ENCODE measurements at regions not wholly inside any gene's neighbourhood (a gene's known extent, or its start where the extent isn't known, plus 50 kb on each side); places are given as distances from the start of the nearest gene placed in this dataset.

DNA sequence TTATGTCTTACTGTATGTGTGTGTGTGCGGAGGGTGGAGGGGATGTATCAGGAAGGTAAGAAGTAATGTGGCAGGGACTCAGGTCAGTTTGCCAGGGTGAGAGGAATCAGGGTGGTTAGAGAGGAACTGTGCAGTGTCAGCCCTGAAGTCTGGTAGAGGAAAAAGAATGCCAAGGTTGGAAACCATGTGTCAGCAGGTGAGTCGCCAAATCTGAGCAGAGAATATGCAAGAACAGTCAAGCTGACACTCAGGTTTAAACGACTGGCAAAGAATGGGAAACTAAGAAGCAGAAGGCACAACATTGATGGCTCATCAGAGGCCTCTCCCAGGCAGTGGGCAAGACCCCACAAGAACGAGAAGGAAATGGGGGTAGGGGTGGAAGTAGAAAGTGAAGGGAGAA lies 107.5 kb upstream of the TBX18 start:
- TF ChIP-seq, protein P1, sequence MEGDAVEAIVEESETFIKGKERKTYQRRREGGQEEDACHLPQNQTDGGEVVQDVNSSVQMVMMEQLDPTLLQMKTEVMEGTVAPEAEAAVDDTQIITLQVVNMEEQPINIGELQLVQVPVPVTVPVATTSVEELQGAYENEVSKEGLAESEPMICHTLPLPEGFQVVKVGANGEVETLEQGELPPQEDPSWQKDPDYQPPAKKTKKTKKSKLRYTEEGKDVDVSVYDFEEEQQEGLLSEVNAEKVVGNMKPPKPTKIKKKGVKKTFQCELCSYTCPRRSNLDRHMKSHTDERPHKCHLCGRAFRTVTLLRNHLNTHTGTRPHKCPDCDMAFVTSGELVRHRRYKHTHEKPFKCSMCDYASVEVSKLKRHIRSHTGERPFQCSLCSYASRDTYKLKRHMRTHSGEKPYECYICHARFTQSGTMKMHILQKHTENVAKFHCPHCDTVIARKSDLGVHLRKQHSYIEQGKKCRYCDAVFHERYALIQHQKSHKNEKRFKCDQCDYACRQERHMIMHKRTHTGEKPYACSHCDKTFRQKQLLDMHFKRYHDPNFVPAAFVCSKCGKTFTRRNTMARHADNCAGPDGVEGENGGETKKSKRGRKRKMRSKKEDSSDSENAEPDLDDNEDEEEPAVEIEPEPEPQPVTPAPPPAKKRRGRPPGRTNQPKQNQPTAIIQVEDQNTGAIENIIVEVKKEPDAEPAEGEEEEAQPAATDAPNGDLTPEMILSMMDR (IDR thresholded peaks at IDR 0.05): no peak
- no peak for TF ChIP-seq POLR2A (IDR thresholded peaks at IDR 0.05)

All from ovary (tissue), 3 donors.